ENCODE measurements at regions not wholly inside any gene's neighbourhood (a gene's known extent, or its start where the extent isn't known, plus 50 kb on each side); places are given as distances from the start of the nearest gene placed in this dataset.
"Not testable (repeated sequence)": the region's sequence is repeated elsewhere in the genome, so short reads cannot be mapped to it uniquely, and the experiment has no call there.

- Histone ChIP-seq H3K36me3 (ENCODE audit: insufficient read depth, low read length) (no peaks in the 10 kb centered on the region), H2AFZ (ENCODE audit: low read length) (no peak overlapping the region), H3K79me2 (ENCODE audit: insufficient read depth, low read length) (no peaks in the 10 kb centered on the region), H3K9me3 (ENCODE audit: low read depth, low read length) (no peaks in the 10 kb centered on the region), H3K4me3 (ENCODE audit: insufficient read depth, low read length) (no peak overlapping the region), H3K4me1 (ENCODE audit: insufficient read depth, low read length) (peaks cover 3% of the 10 kb centered on the region), H3K27ac (ENCODE audit: low read depth, low read length) (no peak overlapping the region), H3K4me2 (ENCODE audit: insufficient read depth, low read length) (no peak overlapping the region), H3K27me3 (ENCODE audit: insufficient read depth, low read length) (no peaks in the 10 kb centered on the region), H4K20me1 (ENCODE audit: insufficient read depth, low read length) (no peaks in the 10 kb centered on the region)
- TF ChIP-seq CTCF (IDR thresholded peaks at IDR 0.05; ENCODE audit: extremely low read depth, low read depth, low read length), result no peak
- DNase-seq (ENCODE audit: insufficient read length, low spot score, missing footprints), result no peak
Observed at GRCh38 chr12:28096649-28097048, 93.6 kb upstream of the CCDC91 start.

- no peaks in the 10 kb centered on the region for H4K20me1 ChIP-seq (ENCODE audit: insufficient read depth, low read length)
- TF ChIP-seq CTCF (IDR thresholded peaks at IDR 0.05; ENCODE audit: extremely low read depth, low read depth, low read length), result no peak
- no peak overlapping the region for H2AFZ ChIP-seq (ENCODE audit: low read length)
- no peaks in the 10 kb centered on the region for H3K9me3 ChIP-seq (ENCODE audit: low read depth, low read length)
- peaks cover 3% of the 10 kb centered on the region for H3K4me1 ChIP-seq (ENCODE audit: insufficient read depth, low read length)
- no peaks in the 10 kb centered on the region for H3K79me2 ChIP-seq (ENCODE audit: insufficient read depth, low read length)
- no peak overlapping the region for H3K4me2 ChIP-seq (ENCODE audit: insufficient read depth, low read length)
- peak; percentile 10 for DNase-seq (ENCODE audit: insufficient read length, low spot score, missing footprints)
- H3K27me3 ChIP-seq (ENCODE audit: insufficient read depth, low read length), result no peaks in the 10 kb centered on the region
- H3K36me3 ChIP-seq (ENCODE audit: insufficient read depth, low read length), result no peaks in the 10 kb centered on the region
- no peak overlapping the region for H3K4me3 ChIP-seq (ENCODE audit: insufficient read depth, low read length)
- H3K27ac ChIP-seq (ENCODE audit: low read depth, low read length), result no peak overlapping the region
Observed at GRCh38 chr12:28097221-28097620, 93.0 kb upstream of the CCDC91 start.

- H3K4me1 ChIP-seq (ENCODE audit: insufficient read depth, low read length); H3K27me3 ChIP-seq (ENCODE audit: insufficient read depth, low read length); H3K4me2 ChIP-seq (ENCODE audit: insufficient read depth, low read length); H3K4me3 ChIP-seq (ENCODE audit: insufficient read depth, low read length); H3K36me3 ChIP-seq (ENCODE audit: insufficient read depth, low read length); H3K27ac ChIP-seq (ENCODE audit: low read depth, low read length); H2AFZ ChIP-seq (ENCODE audit: low read length); H4K20me1 ChIP-seq (ENCODE audit: insufficient read depth, low read length); H3K79me2 ChIP-seq (ENCODE audit: insufficient read depth, low read length); DNase-seq (ENCODE audit: insufficient read length, low spot score, missing footprints); H3K9me3 ChIP-seq (ENCODE audit: low read depth, low read length): not testable (repeated sequence)
Observed at GRCh38 chr12:28099245-28099644, 91.0 kb upstream of the CCDC91 start.

- H3K9me3 ChIP-seq (ENCODE audit: low read depth, low read length), result no peaks in the 10 kb centered on the region
- no peak overlapping the region for H2AFZ ChIP-seq (ENCODE audit: low read length)
- H4K20me1 ChIP-seq (ENCODE audit: insufficient read depth, low read length), result no peaks in the 10 kb centered on the region
- no peaks in the 10 kb centered on the region for H3K36me3 ChIP-seq (ENCODE audit: insufficient read depth, low read length)
- no peak overlapping the region for H3K27ac ChIP-seq (ENCODE audit: low read depth, low read length)
- no peak for DNase-seq (ENCODE audit: insufficient read length, low spot score, missing footprints)
- no peaks in the 10 kb centered on the region for H3K27me3 ChIP-seq (ENCODE audit: insufficient read depth, low read length)
- no peak overlapping the region for H3K4me3 ChIP-seq (ENCODE audit: insufficient read depth, low read length)
- no peak overlapping the region for H3K4me2 ChIP-seq (ENCODE audit: insufficient read depth, low read length)
- no peaks in the 10 kb centered on the region for H3K79me2 ChIP-seq (ENCODE audit: insufficient read depth, low read length)
- peaks cover 10% of the 10 kb centered on the region for H3K4me1 ChIP-seq (ENCODE audit: insufficient read depth, low read length)
- TF ChIP-seq CTCF (IDR thresholded peaks at IDR 0.05; ENCODE audit: extremely low read depth, low read depth, low read length), result no peak
Observed at GRCh38 chr12:28099871-28100270, 90.4 kb upstream of the CCDC91 start.
